ENCODE measurements at regions not wholly inside any gene's neighbourhood (a gene's known extent, or its start where the extent isn't known, plus 50 kb on each side); places are given as distances from the start of the nearest gene placed in this dataset.

DNA sequence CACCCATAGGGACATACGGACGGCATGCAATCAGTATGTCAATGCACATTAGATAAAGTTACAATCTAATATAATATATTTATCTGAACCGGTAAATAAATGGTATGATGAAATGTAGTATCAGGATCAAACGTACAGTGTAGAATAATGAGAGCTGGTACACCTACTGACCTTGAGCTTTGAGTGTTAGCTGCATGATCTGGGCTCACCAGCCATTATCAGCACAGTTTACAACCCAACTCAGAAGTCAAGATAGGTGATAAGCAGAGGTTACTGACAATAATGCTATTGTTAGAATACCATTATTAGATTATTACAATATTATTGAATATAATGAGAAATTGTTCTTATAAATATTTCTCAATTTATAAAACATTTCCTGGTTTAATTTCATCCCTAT is 103.0 kb upstream of the ESRRG start:
- no peak overlapping the region for H3K4me3 ChIP-seq (replicated peaks in 1 of 2; ENCODE audit: low read depth in 2 of 2, low read length in 2 of 2)
- TF ChIP-seq, protein P1, sequence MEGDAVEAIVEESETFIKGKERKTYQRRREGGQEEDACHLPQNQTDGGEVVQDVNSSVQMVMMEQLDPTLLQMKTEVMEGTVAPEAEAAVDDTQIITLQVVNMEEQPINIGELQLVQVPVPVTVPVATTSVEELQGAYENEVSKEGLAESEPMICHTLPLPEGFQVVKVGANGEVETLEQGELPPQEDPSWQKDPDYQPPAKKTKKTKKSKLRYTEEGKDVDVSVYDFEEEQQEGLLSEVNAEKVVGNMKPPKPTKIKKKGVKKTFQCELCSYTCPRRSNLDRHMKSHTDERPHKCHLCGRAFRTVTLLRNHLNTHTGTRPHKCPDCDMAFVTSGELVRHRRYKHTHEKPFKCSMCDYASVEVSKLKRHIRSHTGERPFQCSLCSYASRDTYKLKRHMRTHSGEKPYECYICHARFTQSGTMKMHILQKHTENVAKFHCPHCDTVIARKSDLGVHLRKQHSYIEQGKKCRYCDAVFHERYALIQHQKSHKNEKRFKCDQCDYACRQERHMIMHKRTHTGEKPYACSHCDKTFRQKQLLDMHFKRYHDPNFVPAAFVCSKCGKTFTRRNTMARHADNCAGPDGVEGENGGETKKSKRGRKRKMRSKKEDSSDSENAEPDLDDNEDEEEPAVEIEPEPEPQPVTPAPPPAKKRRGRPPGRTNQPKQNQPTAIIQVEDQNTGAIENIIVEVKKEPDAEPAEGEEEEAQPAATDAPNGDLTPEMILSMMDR (IDR thresholded peaks at IDR 0.05; ENCODE audit: low read depth, low read length), result no peak

GRCh38 chr1:216825557-216825956 is 102.3 kb upstream of the ESRRG start:
- TF ChIP-seq, protein P1 (IDR thresholded peaks at IDR 0.05; ENCODE audit: low read depth, low read length), result no peak
- H3K4me3 ChIP-seq (replicated peaks in 1 of 2; ENCODE audit: low read depth in 2 of 2, low read length in 2 of 2), result no peak overlapping the region
- DNase-seq (ENCODE audit: low read depth in 2 of 2), result no peak

More for the DNA sequence above, 103.0 kb upstream of the ESRRG start:
- DNase-seq (ENCODE audit: low read depth in 2 of 2), result no peak

- no peak overlapping the region for H3K4me3 ChIP-seq (replicated peaks in 1 of 2; ENCODE audit: low read depth in 2 of 2, low read length in 2 of 2)
- TF ChIP-seq, protein P1 (IDR thresholded peaks at IDR 0.05; ENCODE audit: low read depth, low read length), result no peak
- DNase-seq (ENCODE audit: low read depth in 2 of 2), result no peak
These were observed 101.3 kb upstream of the ESRRG start for GRCh38 chr1:216824511-216824910.

DNA sequence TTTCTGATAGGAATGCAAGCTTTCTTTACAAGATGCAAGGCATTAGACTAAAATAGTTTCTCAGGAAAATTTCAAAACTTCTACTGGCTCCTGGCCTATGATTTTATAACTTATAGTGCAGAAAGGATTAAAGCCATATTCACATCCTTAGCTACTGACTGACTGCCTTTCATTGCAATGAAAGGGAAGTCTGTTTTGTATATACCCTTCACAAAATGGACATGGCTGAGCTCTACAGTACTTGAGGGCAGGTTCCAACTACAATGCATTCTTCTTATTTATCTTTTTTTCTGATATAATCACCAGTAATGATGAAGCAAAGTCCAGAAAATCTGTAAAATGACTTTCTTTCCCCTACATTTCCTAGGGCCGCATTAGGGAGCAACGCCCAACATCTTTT is 100.5 kb upstream of the ESRRG start:
- no peak overlapping the region for H3K4me3 ChIP-seq (replicated peaks in 1 of 2; ENCODE audit: low read depth in 2 of 2, low read length in 2 of 2)
- TF ChIP-seq, protein P1 (IDR thresholded peaks at IDR 0.05; ENCODE audit: low read depth, low read length), result no peak
- DNase-seq (ENCODE audit: low read depth in 2 of 2), result no peak

- TF ChIP-seq, protein P1 (IDR thresholded peaks at IDR 0.05; ENCODE audit: low read depth, low read length), result no peak
- no peak overlapping the region for H3K4me3 ChIP-seq (replicated peaks in 1 of 2; ENCODE audit: low read depth in 2 of 2, low read length in 2 of 2)
- no peak for DNase-seq (ENCODE audit: low read depth in 2 of 2)
These were observed 99.3 kb upstream of the ESRRG start for GRCh38 chr1:216822480-216822879.

DNA sequence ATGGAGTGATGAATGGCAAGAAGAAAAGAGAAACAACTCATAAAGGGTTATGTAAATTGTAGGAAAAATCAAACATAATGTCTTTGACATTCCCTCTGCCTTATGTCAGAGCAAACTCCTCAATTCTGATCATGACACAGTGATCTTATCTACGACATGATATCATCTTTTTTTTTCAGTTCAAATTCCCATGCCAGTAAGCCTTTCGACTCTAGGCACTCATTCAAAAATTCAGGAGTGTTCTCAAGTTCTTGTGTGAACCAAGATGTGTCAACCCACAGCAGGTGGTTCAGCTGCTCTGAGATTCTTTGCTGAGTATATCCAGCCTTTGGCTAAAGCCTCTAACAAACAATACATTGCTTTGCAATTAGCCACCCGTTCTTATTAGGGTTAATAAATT is 97.1 kb upstream of the ESRRG start:
- H3K4me3 ChIP-seq (replicated peaks in 1 of 2; ENCODE audit: low read depth in 2 of 2, low read length in 2 of 2), result no peak overlapping the region
- TF ChIP-seq, protein P1 (IDR thresholded peaks at IDR 0.05; ENCODE audit: low read depth, low read length), result no peak
- no peak for DNase-seq (ENCODE audit: low read depth in 2 of 2)

- TF ChIP-seq, protein P1 (IDR thresholded peaks at IDR 0.05; ENCODE audit: low read depth, low read length), result no peak
- H3K4me3 ChIP-seq (replicated peaks in 1 of 2; ENCODE audit: low read depth in 2 of 2, low read length in 2 of 2), result no peak overlapping the region
- no peak for DNase-seq (ENCODE audit: low read depth in 2 of 2)
These were observed 95.1 kb upstream of the ESRRG start for GRCh38 chr1:216818284-216818683.

All from cardiac fibroblast (primary cell).